Fibroblast of villous mesenchyme (primary cell): ENCODE measurements at regions not wholly inside any gene's neighbourhood (a gene's known extent, or its start where the extent isn't known, plus 50 kb on each side); places are given as distances from the start of the nearest gene placed in this dataset.
"Not testable (repeated sequence)": the region's sequence is repeated elsewhere in the genome, so short reads cannot be mapped to it uniquely, and the experiment has no call there.

Source experiments
- DNase-seq: peaks from one replicate; pipeline ENCODE4 v3.0.0-alpha.2; 2010; ENCODE audit warnings: low read depth
- H3K4me3 ChIP-seq: 2 replicates; pipeline ENCODE4 v1.5.1; 2011; ENCODE audit warnings: low read depth, mild to moderate bottlenecking, low read length

DNA sequence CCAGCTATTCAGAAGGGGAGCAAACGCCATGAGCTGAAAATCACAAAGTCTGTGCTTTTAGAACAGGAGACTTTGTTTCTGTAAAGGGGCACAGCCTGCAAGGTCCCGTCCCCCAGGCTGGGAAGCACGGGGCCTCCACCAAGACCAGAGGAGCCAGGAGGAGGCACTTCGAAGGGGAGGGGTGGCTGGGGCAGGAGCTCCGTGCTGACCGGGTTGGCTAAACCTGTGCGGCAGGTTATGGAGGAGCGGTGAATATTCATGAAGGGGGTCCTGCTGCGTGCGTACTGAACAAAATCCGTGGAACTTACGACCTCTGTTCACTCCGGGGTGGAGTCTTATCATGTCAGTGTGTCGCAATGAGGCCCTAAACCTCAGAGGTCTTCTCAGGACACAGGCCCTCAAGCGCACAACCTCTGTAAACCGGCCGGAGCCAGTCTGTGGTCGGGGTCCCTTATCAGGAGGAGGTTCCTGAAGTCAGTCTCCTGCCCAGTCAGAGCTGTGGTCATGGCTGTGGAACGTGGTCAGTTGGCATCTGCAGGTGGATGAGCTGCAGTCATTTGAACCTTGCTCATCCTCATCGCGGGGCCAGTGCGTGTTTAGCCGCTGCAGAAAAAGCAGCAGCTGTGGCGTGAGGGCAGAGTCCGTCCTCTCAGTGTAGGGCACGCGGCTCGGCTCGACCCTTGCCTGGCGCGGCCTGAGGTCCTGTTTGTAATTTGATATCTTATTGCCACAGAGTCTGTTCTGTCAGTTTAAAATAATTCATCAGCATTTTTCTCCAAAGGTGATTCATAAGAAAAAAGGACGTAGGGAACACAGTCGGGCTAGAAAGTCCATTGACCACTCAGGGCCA, 5507.7 kb upstream of the TPTE start:
- not testable (repeated sequence) for H3K4me3 ChIP-seq, DNase-seq

DNA sequence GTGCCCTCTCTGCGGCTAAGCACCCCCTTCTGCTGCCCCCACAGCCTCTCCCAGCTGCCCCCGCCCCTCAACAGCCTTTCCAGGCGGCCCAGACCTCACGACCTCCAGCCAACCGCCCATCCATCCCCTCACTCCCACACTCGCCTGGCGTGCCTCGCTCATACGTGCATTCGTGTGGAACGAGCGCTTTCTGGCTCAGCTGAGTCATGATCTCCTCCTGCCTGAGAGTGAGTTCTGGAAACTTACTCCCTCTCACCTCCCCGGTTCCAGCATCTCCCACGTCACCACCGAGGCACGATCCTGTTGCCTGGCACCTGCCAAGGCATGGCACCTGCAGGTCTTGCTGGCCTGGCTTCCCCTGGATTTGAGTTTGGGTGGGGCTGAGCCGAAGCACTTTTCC, 5506.2 kb upstream of the TPTE start:
- not testable (repeated sequence) for DNase-seq

DNA sequence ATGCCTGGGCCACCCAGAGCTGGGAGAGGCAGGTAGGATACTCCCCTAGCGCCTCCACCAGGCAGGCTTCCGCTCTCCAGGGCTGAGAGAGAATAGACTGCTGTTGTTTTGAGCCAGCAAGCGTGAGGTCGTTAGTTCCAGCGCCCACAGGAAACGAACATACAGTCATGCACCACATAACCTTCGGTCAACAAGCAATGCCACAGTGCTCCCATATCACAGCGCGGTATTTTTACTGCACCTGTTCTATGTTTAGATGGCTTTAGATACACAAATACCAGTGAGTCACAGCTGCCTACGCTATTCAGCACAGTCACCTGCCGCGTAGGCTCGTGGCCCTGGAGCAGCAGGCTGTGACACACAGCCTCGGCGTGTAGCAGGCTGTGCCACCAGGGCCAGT, 5502.3 kb upstream of the TPTE start:
- not testable (repeated sequence) for DNase-seq, H3K4me3 ChIP-seq

More for the DNA sequence above, 5506.2 kb upstream of the TPTE start:
- H3K4me3 ChIP-seq = not testable (repeated sequence)

DNA sequence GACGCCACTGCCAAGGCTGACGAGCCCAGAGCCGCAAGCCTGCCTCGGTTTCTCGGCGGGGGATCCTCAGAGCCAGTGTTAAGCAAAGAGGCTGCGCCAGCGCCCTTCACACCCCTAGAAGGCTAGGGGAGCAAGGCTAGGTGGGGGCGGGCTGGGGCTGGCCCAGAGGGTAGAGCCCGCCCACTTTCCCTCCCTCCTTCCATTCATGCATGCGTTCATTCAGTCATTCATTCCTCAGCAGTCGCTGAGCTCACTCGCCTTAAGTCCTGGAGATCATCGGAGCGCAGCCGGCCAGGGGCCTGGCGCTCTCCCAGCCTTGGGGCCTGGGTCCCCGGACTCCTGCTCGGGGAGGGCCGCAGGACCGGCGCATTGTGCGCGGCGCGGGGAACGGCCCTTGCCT, 5499.6 kb upstream of the TPTE start:
- not testable (repeated sequence) for DNase-seq, H3K4me3 ChIP-seq

DNA sequence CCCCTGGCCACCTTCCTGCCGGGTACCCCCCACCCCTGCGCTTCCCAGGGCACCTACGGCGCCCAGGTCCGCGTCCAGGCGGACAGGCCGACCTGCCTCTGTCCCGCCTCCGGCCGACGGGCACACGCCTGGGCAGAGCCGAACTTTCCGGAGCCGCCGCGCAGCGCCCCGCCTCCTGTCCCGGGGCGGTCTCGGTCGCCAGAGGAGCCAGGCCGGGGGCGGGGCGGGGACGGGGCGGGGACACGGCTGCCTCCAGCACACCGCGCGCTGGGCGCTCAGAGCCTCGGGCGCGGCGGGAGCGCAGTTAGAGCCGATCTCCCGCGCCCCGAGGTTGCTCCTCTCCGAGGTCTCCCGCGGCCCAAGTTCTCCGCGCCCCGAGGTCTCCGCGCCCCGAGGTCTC, 5499.1 kb upstream of the TPTE start:
- DNase-seq, H3K4me3 ChIP-seq: not testable (repeated sequence)

DNA sequence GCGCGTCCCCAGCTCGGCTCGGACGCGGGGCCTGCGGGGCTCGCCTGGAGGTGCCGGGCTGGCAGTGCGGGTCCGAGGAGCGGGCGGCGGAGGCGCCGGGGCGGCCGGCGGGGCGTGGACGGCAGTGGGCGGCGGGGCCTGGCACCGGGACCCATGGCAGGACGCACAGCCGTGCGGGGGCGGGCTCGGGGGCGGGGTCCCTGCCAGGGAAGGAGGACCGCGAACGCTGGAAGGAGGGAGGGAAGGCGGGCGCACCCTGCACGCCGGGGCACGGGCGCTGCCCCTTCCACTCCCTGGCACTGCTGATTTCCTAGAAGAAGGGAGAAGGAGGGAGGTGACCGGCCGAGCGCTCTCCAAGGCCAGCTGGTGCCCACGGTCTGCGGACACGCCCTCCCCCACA, 5498.6 kb upstream of the TPTE start:
- H3K4me3 ChIP-seq, DNase-seq: not testable (repeated sequence)

DNA sequence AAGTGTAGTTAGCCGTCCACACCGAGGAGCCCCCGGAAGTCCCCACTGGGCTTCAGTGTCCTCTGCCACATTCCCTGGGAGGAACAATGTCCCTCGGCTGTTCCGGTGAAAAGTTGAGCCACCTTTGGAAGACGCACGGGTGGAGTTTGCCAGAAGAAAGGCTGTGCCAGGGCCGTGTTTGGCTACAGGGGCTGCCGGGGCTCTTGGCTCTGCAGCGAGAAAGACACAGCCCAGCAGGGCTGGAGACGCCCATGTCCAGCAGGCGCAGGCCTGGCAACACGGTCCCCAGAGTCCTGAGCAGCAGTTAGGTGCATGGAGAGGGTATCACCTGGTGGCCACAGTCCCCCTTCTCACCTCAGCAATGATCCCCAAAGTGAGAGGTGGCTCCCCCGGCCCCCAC, 5486.2 kb upstream of the TPTE start:
- not testable (repeated sequence) for H3K4me3 ChIP-seq, DNase-seq

DNA sequence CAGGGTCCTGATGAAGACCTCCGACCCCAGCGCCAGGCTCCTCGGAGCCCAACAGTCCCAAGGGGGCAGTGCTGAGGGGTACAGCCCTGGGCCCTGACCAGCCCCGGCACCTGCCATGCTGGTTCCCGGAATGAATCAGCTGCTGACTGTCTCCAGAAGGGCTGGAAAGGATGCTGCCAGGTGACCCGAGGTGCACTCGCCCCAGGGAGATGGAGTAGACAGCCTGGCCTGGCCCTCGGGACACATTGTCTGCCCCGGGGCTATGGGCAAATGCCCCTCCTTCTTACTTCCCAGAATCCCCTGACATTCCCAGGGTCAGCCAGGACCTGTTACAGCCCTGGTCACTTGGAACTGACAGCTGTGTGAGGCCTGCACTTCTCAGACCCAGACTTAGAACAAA, 5485.8 kb upstream of the TPTE start:
- DNase-seq, H3K4me3 ChIP-seq: not testable (repeated sequence)

DNA sequence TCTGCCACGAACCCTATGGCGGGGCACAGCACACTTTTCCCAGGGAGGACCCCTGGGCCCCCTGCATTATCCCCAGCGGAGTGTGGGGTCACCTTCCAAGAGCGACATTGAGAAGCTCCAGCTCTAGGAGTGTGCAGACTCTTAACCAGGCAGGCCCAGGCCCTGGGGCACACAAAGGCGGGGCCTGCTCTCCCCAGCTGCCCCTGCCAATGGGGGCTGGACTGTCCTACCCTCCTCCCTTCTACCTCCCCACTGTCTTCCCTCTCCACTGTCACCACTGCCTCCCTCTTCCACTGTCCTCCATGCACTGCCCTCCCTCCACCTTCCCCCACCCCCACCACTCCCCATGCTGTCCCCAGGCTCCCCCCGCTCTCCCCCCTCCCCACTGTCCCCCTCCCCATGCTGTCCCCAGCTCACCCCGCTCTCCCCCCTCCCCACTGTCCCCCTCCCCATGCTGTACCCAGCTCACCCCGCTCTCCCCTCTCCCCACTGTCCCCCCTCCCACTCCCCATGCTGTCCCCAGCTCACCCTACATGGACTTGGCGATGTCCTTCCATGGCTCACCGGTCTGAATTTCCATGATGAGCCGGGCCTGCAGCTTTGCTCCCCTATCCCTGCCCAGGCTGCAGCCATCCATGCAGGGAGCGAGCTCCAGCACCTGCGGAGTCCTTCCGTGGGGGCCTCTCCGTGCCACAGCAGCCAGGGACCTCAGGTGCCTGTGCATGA, 5483.6 kb upstream of the TPTE start:
- not testable (repeated sequence) for H3K4me3 ChIP-seq, DNase-seq

DNA sequence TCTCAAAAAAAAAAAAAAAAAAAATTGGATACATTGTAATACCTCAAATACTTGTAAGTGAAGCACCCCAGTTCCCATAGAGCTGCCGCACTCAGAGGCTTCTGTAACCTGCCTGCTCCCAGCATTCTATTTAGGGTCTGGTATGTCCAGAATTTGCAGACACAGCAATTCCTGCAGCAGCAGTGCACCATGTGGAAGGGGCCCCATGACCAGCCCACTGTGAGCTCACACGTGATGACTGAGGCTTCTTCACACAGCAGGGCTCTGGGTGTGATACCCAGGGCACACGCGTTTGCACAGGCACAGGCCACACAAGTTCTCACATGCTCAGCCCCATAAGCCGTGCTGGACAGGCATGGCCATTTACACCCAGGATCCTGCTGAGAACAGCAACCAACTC, 5481.5 kb upstream of the TPTE start:
- H3K4me3 ChIP-seq = not testable (repeated sequence)

DNA sequence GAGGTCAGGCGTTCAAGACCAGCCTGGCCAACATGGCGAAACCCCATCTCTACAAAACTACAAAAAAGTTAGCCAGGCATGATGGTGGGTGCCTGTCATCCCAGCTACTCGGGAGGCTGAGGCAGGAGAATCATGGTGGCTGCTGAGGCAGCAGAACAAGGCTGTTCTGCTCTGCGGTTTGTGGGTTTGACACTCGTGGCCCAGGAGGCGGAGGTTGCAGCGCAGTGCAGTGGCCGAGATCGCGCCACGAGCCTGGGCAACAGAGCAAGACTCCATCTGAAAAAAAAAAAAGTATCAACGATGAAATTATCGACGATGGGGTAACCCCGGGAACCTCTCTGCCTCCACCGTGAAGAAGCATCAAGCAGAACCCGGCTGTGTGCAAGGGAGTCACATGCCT, 5478.8 kb upstream of the TPTE start:
- not testable (repeated sequence) for H3K4me3 ChIP-seq, DNase-seq

More for the DNA sequence above, 5481.5 kb upstream of the TPTE start:
- DNase-seq = not testable (repeated sequence)

DNA sequence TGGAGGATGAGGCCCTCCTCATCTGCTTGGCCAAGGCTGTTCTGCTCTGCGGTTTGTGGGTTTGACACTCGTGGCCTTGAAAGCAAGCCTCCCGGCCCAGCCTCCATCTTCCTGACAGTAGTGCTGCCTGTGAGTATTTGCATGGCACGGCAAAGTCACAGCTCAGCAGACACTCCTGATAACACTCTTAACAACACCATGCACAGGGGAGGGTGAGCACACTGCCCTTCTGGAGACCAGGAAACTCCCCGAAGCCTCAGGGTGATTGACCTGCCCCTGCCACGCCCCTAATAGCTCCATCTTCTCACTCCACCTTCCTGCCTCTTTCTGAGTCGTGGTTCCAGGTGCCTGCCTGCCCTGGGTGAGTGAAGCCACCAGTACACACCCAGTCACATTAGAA, 5476.6 kb upstream of the TPTE start:
- H3K4me3 ChIP-seq, DNase-seq: not testable (repeated sequence)

DNA sequence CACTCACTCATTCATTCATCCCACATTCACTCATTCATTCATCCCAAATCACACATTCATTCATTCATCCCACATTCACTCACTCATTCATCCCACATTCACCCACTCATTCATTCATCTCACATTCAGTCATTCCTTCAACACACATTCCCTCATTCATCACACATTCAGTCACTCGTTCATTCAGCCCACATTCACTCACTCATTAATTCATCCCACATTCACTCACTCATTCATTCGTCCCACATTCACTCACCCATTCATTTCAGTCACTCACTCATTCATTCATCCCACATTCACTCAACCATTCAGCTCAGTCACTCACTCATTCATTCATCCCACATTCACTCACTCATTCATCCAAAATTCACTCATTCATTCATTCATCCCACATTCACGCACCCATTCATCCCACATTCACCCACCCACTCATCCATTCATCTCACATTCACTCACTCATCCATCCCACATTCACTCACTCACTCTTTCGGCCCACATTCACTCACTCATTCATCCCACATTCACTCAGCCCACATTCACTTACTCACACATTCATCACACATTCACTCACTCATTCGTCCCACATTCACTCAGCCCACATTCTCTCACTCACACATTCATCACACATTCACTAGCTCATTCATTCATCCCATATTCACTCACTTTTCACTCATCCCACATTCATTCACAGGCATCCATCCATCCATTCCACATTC, 5469.9 kb upstream of the TPTE start:
- H3K4me3 ChIP-seq, DNase-seq: not testable (repeated sequence)

DNA sequence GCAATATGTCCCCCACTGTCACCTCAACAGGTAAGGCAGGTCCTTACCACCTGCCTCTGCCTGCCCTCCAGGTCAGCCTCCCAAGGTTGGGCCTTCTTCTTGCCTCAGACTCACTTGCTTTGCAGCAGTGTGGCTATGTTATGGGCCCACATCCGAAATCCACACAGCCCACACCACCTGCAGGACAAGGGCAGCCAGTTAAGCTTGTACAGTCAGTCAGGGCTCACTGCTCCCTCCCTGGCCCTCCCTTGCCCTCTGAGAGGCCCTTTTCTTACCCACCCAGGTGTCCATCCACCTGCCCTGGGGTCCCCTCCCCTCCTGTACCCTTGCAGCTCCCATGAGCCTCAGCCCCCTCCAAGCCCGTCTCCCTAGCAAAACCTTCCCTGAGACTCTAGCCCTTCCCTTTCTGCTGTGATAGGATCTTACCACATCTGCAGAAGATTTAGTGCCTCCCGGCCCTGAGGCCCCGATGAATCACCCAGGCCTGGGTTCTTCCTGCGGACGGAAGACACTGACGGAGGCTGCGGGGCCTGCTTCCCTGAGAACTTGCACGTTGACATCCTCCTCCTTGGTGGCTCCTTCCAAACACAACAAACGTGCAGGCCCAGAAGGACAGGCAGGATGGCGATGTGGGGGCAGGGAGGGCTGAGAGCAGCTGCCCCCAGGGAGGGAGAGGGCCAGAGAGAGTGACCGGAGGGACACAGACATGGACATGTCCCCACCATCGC, 5466.2 kb upstream of the TPTE start:
- not testable (repeated sequence) for H3K4me3 ChIP-seq
- DNase-seq = peak; percentile 29

DNA sequence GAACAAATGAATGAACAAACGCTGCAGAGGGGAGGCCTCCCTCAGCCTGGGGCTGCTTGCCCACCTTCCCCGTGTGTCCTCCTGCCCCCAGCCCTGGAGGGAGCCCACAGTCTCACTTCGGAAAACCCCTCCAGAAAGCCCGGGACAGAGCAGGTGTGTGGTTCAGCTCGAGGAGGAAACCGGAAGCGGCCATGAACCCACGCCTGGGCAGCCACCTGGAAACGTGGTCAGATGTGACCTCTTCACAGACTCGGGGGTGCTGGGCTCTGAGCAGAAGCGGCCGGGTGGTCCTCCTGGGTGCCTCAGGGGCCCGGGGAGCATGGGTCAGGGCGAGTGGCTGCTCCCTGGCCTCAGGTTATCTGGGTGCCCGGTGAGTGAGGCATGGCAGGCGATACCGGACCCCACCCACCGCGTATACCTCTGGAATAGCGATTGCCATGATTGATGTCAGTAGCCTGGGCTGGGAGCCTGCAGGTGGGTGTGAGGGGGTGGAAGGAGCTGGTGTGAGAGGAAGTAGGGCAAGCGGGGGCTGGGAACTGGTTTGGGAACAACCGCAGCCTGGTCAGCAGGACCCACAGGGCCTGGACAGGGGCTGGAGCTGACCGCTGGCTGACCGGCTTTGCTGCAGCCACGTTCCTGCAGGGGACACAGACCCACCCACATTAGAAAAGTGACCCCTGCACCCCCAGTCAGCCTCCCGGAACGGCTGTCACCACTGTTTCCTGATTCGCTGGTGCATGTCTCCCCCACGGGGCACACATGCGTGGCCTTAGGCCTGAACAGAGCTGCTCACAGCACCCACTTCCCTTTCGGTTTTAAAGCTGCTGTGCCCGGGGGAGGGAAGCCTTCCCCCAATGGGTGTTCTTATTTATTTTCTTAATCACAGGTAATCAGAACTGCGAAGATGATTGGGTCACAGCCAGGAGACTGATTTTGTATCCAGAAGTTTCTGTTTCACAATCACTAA, 5465.1 kb upstream of the TPTE start:
- not testable (repeated sequence) for H3K4me3 ChIP-seq, DNase-seq

DNA sequence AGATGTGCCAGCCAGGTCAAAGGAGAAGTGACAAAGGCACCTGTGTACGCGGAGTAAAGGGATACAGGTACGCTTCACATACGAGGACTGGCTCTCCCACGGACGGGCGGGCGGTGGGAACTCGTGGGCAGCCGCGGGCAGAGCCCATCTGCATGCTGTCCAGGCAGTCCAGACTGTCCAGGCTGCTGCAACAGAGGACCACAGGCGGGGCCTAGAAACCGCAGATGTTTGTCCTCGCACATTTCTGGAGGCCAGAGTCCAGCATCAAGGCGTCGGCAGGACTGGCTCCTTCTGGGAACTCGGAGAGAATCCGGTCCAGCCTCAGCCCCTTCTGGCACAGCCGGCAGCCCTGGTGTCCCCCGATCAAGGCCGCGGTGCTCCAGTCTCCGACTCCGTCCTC, 5464.3 kb upstream of the TPTE start:
- H3K4me3 ChIP-seq, DNase-seq: not testable (repeated sequence)

DNA sequence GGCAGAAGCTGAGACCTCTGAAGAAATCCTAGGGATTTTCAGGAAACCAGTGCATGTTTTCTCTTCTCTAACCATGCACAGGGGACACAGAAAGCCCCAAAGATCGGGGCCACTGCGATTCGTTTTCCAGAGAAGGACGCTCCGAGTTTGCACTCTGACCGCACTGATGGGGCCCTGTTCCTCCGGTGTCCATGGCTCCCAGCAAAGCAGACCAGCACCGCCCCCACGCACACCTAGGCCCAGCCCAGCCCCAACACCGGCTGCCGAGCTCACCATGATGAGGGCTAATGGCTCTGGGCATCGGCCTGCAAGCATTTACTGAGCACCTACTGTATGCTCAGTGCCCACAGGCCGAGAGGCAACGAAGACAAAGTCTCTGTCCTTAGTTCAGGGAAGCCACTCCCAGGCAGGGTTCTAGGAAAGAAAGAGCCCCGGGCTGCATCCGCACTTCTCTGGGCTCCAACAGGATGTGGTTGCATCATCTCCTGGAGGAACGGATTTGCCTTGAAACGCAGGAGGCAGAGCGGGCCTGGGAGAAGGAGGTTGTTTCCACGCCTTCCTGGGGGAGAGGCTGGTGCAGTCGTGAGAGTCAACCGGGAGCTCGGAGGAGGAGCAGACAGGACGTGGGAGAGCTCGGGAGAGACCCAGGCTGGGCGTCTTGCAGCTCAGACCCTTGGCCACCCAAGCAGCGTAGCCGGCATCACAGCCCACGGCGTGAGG, 5460.9 kb upstream of the TPTE start:
- H3K4me3 ChIP-seq, DNase-seq: not testable (repeated sequence)
